ENCODE measurements at regions not wholly inside any gene's neighbourhood (a gene's known extent, or its start where the extent isn't known, plus 50 kb on each side); places are given as distances from the start of the nearest gene placed in this dataset.

DNA sequence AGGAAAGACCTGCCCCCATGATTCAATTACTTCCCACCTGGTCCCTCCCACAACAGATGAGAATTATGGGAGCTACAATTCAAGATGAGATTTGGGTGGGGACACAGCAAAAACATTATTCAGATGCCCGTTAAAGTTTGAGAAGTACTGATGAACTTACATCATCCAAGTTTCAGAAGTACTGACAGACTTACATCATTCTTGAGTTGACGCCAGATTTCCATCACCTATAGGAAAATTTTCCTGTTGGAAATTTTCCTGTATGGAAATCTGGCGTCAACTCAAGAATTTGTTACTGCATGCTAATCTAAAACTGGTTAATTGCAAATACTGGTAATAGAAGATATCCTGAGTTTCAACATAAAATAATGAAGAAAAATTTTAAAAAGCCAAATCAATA is 975.9 kb downstream of the MAT2B start:
- no peaks in the 10 kb centered on the region for H3K27me3 ChIP-seq (ENCODE audit: control insufficient read depth, insufficient read depth, low read length)
- no peaks in the 10 kb centered on the region for H3K36me3 ChIP-seq (ENCODE audit: control insufficient read depth, insufficient read depth, low read length)
- H3K9me3 ChIP-seq (ENCODE audit: control insufficient read depth, insufficient read depth, low read depth, low read length), result no peaks in the 10 kb centered on the region
- no peak overlapping the region for H3K27ac ChIP-seq (ENCODE audit: low read depth, low read length)
- no peaks in the 10 kb centered on the region for H3K4me1 ChIP-seq (ENCODE audit: control insufficient read depth, insufficient read depth, low read length)
- H3K9ac ChIP-seq (ENCODE audit: low read length), result no peak overlapping the region
- no peak overlapping the region for H3K4me3 ChIP-seq (ENCODE audit: low read depth, low read length)

DNA sequence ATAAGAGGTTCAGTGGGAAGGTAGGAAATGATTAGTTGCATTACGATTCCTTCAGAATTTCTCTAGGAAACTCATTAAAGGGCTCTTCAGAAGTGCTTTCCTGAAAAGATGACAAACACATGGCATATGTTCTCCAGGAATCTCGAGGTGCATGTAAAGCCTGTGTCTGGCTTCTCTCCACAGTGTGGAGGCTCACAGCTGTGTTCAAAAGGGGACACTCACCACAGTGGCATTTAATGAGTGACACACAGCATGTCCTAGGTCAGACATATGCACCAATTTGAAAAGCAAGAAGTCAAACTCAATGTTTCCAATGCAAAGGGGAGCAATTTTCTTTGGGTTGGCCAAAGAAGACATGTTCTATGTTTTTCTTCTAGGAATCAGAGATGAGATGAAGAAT is 976.9 kb downstream of the MAT2B start:
- no peak overlapping the region for H3K4me3 ChIP-seq (ENCODE audit: low read depth, low read length)
- H3K27ac ChIP-seq (ENCODE audit: low read depth, low read length), result no peak overlapping the region
- H3K9me3 ChIP-seq (ENCODE audit: control insufficient read depth, insufficient read depth, low read depth, low read length), result no peaks in the 10 kb centered on the region
- H3K4me1 ChIP-seq (ENCODE audit: control insufficient read depth, insufficient read depth, low read length), result no peaks in the 10 kb centered on the region
- no peak overlapping the region for H3K9ac ChIP-seq (ENCODE audit: low read length)
- no peaks in the 10 kb centered on the region for H3K27me3 ChIP-seq (ENCODE audit: control insufficient read depth, insufficient read depth, low read length)
- no peaks in the 10 kb centered on the region for H3K36me3 ChIP-seq (ENCODE audit: control insufficient read depth, insufficient read depth, low read length)

DNA sequence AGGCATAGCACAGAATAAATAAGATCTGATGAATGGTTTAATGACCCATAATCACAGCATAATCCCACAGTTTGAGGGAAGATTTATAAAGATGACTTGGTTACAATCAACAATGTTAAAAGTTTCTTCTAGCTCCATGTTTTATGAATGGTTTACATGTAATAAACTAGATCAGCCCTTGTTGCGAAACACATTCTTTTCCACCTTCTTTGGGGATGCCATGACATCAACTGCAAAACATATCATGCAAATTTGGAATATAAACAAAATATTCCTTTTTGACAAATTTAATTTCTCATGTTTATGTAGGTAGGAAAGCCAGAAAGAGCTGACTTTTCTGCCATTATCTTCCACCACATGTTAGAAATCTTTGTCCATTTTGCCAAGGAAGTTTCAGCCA is 979.5 kb downstream of the MAT2B start:
- H3K9me3 ChIP-seq (ENCODE audit: control insufficient read depth, insufficient read depth, low read depth, low read length), result no peaks in the 10 kb centered on the region
- H3K4me3 ChIP-seq (ENCODE audit: low read depth, low read length), result no peak overlapping the region
- no peaks in the 10 kb centered on the region for H3K27me3 ChIP-seq (ENCODE audit: control insufficient read depth, insufficient read depth, low read length)

DNA sequence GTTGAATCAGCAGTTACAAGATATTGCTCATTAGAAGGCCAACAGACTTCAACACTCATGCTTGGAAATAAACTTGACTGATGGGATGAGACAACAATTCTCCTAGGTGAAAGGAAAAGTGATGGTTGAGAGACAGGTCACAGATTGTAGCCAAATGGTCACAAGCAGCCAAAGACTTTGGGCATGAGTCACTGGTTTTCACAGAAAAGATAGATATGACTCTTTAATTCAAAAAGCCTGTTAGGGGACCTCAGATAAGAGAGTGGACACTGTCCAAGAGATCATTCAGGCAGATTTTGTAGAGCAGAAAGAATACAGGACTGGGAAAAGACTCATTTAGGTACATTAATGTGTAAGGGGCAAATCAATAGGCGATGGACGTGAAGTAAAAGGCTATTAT is 982.5 kb downstream of the MAT2B start:
- H3K36me3 ChIP-seq (ENCODE audit: control insufficient read depth, insufficient read depth, low read length), result no peaks in the 10 kb centered on the region
- no peaks in the 10 kb centered on the region for H3K27me3 ChIP-seq (ENCODE audit: control insufficient read depth, insufficient read depth, low read length)
- no peak overlapping the region for H3K9ac ChIP-seq (ENCODE audit: low read length)
- no peak overlapping the region for H3K27ac ChIP-seq (ENCODE audit: low read depth, low read length)
- H3K4me3 ChIP-seq (ENCODE audit: low read depth, low read length), result no peak overlapping the region
- no peaks in the 10 kb centered on the region for H3K9me3 ChIP-seq (ENCODE audit: control insufficient read depth, insufficient read depth, low read depth, low read length)
- no peaks in the 10 kb centered on the region for H3K4me1 ChIP-seq (ENCODE audit: control insufficient read depth, insufficient read depth, low read length)

More for the DNA sequence above, 979.5 kb downstream of the MAT2B start:
- no peaks in the 10 kb centered on the region for H3K4me1 ChIP-seq (ENCODE audit: control insufficient read depth, insufficient read depth, low read length)
- no peak overlapping the region for H3K27ac ChIP-seq (ENCODE audit: low read depth, low read length)
- no peaks in the 10 kb centered on the region for H3K36me3 ChIP-seq (ENCODE audit: control insufficient read depth, insufficient read depth, low read length)
- H3K9ac ChIP-seq (ENCODE audit: low read length), result no peak overlapping the region

DNA sequence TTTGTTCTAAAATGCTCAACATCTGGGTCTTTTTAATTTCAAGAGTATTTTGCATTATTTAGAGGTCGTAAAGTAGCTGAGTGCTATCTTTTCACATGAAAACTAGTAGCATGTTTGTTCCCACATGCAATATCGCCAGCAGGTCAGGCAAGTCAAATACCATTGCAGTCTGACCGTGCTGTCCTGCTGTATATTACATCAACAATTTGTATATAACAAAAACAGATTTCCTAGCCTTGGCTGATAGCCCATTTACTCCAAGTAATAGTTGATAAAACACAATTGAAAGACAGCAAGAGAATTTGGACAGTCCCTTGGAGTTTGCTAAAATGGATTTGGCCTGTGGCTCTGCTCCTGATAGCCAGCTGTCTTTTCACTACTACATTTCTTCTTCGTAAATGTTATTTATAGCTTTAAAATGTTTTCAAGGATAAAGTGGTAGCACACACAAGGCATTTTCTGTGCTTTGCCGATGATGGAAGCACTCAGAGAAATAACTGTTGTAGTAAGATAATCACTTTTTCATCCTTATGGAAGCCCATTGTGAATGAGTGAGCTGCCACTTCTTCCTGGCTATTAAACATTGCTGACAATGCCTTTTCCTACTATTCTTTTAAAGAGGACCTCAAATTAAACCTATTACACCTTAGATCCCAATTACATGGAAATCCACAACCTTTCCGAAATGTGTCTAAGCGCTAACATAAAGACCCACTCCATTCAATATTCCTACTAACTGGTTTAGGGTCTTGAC is 992.1 kb downstream of the MAT2B start:
- H3K27me3 ChIP-seq (ENCODE audit: control insufficient read depth, insufficient read depth, low read length), result no peaks in the 10 kb centered on the region
- no peak overlapping the region for H3K4me3 ChIP-seq (ENCODE audit: low read depth, low read length)
- no peaks in the 10 kb centered on the region for H3K36me3 ChIP-seq (ENCODE audit: control insufficient read depth, insufficient read depth, low read length)
- H3K4me1 ChIP-seq (ENCODE audit: control insufficient read depth, insufficient read depth, low read length), result peaks cover 22% of the 10 kb centered on the region; the same call in 1 of the 2 replicates
- no peak overlapping the region for H3K9ac ChIP-seq (ENCODE audit: low read length)
- H3K27ac ChIP-seq (ENCODE audit: low read depth, low read length), result no peak overlapping the region
- no peaks in the 10 kb centered on the region for H3K9me3 ChIP-seq (ENCODE audit: control insufficient read depth, insufficient read depth, low read depth, low read length)

DNA sequence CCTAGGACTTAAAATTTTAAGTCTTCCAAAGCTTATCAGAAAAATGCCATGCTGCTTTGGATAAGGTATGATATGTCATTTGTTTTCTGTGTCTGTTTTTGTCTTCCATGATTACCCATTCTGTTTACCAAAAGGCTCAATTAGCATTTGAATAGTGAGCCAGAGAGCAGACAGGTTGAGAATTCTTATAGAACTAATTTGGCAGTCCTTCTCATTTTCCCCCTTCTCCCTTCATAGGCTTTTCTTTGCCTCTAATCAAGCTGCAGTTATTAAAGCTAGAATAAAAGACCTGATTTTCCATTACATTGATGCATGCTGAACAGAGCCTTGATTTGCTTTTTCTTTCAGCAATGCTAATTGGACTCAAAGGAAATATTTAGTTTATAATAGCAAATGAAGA is 993.0 kb downstream of the MAT2B start:
- Histone ChIP-seq H3K9me3 (ENCODE audit: control insufficient read depth, insufficient read depth, low read depth, low read length) (no peaks in the 10 kb centered on the region), H3K27ac (ENCODE audit: low read depth, low read length) (no peak overlapping the region), H3K9ac (ENCODE audit: low read length) (no peak overlapping the region), H3K4me3 (ENCODE audit: low read depth, low read length) (no peak overlapping the region), H3K27me3 (ENCODE audit: control insufficient read depth, insufficient read depth, low read length) (no peaks in the 10 kb centered on the region), H3K36me3 (ENCODE audit: control insufficient read depth, insufficient read depth, low read length) (no peaks in the 10 kb centered on the region), H3K4me1 (ENCODE audit: control insufficient read depth, insufficient read depth, low read length) (peaks cover 22% of the 10 kb centered on the region; the same call in 1 of the 2 replicates)

DNA sequence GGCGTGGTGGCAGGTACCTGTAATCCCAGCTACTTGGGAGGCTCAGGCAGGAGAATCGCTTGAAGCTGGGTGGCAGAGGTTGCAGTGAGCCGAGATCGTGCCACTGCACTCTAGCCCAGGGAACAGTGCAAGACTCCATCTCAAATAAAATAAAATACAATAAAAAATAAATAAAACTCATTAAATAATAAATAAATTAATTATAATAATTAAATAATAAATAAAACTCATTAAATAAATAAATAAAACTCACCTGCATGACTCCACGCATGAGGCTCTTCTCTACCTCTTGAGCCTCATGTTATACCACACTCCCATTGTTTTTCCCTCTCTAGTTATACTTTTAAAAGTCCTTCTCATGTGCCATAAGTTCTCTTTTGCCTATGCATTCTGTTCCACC is 995.4 kb downstream of the MAT2B start:
- Histone ChIP-seq H3K4me1 (ENCODE audit: control insufficient read depth, insufficient read depth, low read length) (peaks cover 22% of the 10 kb centered on the region; the same call in 1 of the 2 replicates), H3K27ac (ENCODE audit: low read depth, low read length) (no peak overlapping the region), H3K9me3 (ENCODE audit: control insufficient read depth, insufficient read depth, low read depth, low read length) (no peaks in the 10 kb centered on the region), H3K4me3 (ENCODE audit: low read depth, low read length) (no peak overlapping the region), H3K36me3 (ENCODE audit: control insufficient read depth, insufficient read depth, low read length) (no peaks in the 10 kb centered on the region), H3K9ac (ENCODE audit: low read length) (no peak overlapping the region), H3K27me3 (ENCODE audit: control insufficient read depth, insufficient read depth, low read length) (no peaks in the 10 kb centered on the region)

DNA sequence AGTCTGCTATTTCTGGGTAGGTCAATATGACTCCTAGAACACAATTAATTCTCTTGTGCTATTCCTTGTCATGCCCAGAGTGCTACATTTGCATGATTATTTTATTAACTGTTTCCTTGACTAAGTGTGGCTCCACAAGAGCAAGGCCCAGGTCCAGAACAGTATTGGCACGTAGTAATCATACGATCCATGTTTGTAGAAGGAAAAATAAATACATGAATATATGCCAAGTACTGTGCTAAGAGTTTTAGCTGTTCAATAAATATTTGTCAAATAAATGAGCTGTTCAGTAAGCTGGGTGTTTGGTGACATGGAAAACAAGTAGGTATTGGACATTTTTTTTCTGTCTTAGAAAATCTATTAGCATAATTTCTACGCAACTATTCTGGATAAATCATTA is 995.9 kb downstream of the MAT2B start:
- no peak overlapping the region for H3K4me3 ChIP-seq (ENCODE audit: low read depth, low read length)
- no peaks in the 10 kb centered on the region for H3K9me3 ChIP-seq (ENCODE audit: control insufficient read depth, insufficient read depth, low read depth, low read length)
- no peak overlapping the region for H3K27ac ChIP-seq (ENCODE audit: low read depth, low read length)
- H3K4me1 ChIP-seq (ENCODE audit: control insufficient read depth, insufficient read depth, low read length), result peaks cover 22% of the 10 kb centered on the region; the same call in 1 of the 2 replicates
- H3K9ac ChIP-seq (ENCODE audit: low read length), result no peak overlapping the region
- no peaks in the 10 kb centered on the region for H3K36me3 ChIP-seq (ENCODE audit: control insufficient read depth, insufficient read depth, low read length)
- no peaks in the 10 kb centered on the region for H3K27me3 ChIP-seq (ENCODE audit: control insufficient read depth, insufficient read depth, low read length)

DNA sequence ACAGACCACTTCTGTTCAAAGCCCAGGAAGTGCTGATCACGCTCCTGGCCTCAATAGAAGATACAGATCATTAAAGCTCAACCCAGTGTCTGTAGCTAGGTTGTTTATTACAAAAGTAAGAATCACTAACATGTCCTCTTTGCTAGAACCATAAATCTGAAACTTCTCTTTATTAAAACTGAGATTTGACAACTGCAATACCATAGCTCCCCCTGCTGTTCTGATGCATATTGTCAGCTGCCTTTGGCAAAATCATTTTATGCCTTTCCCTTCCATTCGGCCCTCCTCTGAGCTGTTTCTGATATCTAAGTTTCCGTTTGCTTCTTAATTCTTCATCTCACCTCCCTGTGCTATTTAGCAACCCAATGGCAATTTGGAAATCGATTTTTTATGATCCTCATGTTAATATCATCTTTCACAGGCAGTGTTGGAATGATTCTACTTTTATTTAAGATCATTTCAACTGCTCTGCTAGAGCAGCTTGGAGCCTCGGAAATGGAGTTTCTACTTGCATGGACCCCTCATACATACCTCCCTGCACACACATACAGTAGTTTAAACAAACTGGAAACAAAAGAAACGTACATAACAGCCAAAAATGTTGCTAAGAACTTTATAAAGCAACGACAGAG is 998.8 kb downstream of the MAT2B start:
- H3K9ac ChIP-seq (ENCODE audit: low read length), result no peak overlapping the region
- no peak overlapping the region for H3K27ac ChIP-seq (ENCODE audit: low read depth, low read length)
- H3K9me3 ChIP-seq (ENCODE audit: control insufficient read depth, insufficient read depth, low read depth, low read length), result no peaks in the 10 kb centered on the region
- H3K4me3 ChIP-seq (ENCODE audit: low read depth, low read length), result no peak overlapping the region
- H3K4me1 ChIP-seq (ENCODE audit: control insufficient read depth, insufficient read depth, low read length), result peaks cover 5% of the 10 kb centered on the region; the same call in 1 of the 2 replicates
- H3K36me3 ChIP-seq (ENCODE audit: control insufficient read depth, insufficient read depth, low read length), result no peaks in the 10 kb centered on the region
- no peaks in the 10 kb centered on the region for H3K27me3 ChIP-seq (ENCODE audit: control insufficient read depth, insufficient read depth, low read length)

DNA sequence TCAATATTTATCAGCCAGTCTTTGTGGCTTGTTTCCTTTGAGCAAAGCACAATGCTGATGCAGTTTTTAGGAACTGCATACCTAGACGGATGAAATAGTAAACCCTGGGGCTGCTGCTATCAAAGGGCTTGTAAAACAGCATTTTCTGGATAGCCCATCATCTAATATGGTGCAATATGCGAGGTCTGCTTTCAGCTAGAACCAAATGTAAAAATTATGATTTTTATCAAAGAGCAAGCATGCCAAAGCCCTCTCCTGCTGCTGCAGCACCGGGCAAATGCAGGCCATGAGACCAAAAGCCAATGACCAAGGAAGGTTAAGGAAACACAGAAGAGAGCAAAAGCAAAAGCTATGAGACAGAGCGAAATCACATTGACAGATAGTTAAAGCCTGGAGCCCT is 1000.4 kb downstream of the MAT2B start:
- H3K27me3 ChIP-seq (ENCODE audit: control insufficient read depth, insufficient read depth, low read length), result no peaks in the 10 kb centered on the region
- no peak overlapping the region for H3K27ac ChIP-seq (ENCODE audit: low read depth, low read length)
- no peak overlapping the region for H3K4me3 ChIP-seq (ENCODE audit: low read depth, low read length)
- no peak overlapping the region for H3K9ac ChIP-seq (ENCODE audit: low read length)
- no peaks in the 10 kb centered on the region for H3K9me3 ChIP-seq (ENCODE audit: control insufficient read depth, insufficient read depth, low read depth, low read length)
- no peaks in the 10 kb centered on the region for H3K4me1 ChIP-seq (ENCODE audit: control insufficient read depth, insufficient read depth, low read length)
- H3K36me3 ChIP-seq (ENCODE audit: control insufficient read depth, insufficient read depth, low read length), result no peaks in the 10 kb centered on the region

DNA sequence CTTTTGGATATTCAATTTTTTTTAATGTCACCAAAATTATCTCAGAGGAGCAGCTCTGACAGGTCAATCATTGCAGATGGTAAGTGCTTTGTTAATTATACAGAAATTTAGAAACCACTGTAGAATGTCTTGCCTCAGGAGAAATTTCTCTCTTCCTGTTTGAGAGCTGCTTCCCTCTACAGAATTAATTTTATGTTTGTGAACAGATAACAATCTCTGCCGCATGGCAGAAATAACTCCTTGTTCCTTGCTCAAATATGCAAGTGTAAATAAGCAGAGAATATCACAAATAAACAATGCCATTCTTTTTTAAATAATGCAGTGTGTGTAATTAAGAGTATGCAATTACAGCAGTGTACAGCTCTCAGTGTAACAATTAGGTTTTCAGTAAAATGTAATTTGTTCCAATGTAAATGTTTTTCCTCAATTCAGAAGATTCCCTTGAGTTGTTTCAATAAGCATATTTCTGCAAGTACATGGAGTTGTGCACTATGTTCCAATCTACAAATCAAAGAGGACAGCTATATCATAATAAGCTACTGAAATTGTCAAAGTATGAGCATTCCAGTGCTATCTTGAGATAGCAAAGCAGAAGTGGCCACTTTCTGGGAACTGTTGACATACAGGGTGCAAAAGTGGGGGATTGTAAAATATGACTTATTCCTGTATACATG is 1012.8 kb downstream of the MAT2B start:
- Histone ChIP-seq H3K27me3 (ENCODE audit: control insufficient read depth, insufficient read depth, low read length) (no peaks in the 10 kb centered on the region), H3K9me3 (ENCODE audit: control insufficient read depth, insufficient read depth, low read depth, low read length) (peaks cover 8% of the 10 kb centered on the region), H3K4me3 (ENCODE audit: low read depth, low read length) (no peak overlapping the region), H3K36me3 (ENCODE audit: control insufficient read depth, insufficient read depth, low read length) (no peaks in the 10 kb centered on the region), H3K9ac (ENCODE audit: low read length) (no peak overlapping the region), H3K4me1 (ENCODE audit: control insufficient read depth, insufficient read depth, low read length) (peaks cover 11% of the 10 kb centered on the region), H3K27ac (ENCODE audit: low read depth, low read length) (no peak overlapping the region)
